HFFc6 (cell line): ENCODE measurements at regions not wholly inside any gene's neighbourhood (a gene's known extent, or its start where the extent isn't known, plus 50 kb on each side); places are given as distances from the start of the nearest gene placed in this dataset.

ENCODE experiments used
- DNase-seq: peaks from one replicate; pipeline ENCODE4 v3.0.0-alpha.2; 2018
- H3K27ac Mint-ChIP-seq: 2 replicates; pipeline ENCODE4 v1.8.0; 2020; ENCODE audit warnings: mild to moderate bottlenecking, mixed read lengths
- H3K27me3 Mint-ChIP-seq: 2 replicates; pipeline ENCODE4 v1.8.0; 2021; ENCODE audit warnings: mild to moderate bottlenecking, moderate library complexity, mixed read lengths; ENCODE audit not compliant: insufficient read depth
- H3K36me3 Mint-ChIP-seq: 2 replicates; pipeline ENCODE4 v1.8.0; 2021; ENCODE audit warnings: low read depth, mixed read lengths
- H3K4me1 Mint-ChIP-seq: 2 replicates; pipeline ENCODE4 v1.8.0; 2020; ENCODE audit warnings: low read depth, mixed read lengths
- H3K4me3 Mint-ChIP-seq: 2 replicates; pipeline ENCODE4 v1.8.0; 2020; ENCODE audit warnings: mild to moderate bottlenecking, moderate library complexity, mixed read lengths
- H3K9me3 Mint-ChIP-seq: 2 replicates; pipeline ENCODE4 v1.8.0; 2020; ENCODE audit warnings: mild to moderate bottlenecking, mixed read lengths
- TF ChIP-seq, protein P1 (sequence below): fragments of 200-600 bp; sonication (generic); IDR thresholded peaks from 2 replicates; pipeline ENCODE4 v1.5.0; 2021; ENCODE audit warnings: antibody characterized with exemption, mild to moderate bottlenecking

DNA sequence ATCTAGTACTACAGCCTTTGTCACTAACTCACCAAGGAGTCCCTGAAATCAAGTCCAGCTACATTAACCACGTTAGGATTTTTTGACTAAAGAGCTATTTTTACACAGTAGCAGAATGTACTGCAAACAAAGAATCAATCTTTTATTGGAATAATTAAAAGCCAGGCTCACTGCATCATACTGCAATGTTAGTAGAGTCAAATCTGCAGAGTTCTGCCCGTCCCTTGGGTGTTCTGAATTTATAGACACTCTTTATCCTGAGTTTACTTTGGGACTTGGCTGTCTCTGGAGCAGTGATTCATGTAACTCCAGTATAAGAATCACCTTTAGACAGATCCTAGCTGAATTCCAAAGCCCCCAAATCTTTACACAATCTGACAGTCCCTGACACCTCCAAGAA lies 127.9 kb upstream of the THSD7B start:
- no peaks in the 10 kb centered on the region for H3K4me1 Mint-ChIP-seq
- TF ChIP-seq, protein P1, sequence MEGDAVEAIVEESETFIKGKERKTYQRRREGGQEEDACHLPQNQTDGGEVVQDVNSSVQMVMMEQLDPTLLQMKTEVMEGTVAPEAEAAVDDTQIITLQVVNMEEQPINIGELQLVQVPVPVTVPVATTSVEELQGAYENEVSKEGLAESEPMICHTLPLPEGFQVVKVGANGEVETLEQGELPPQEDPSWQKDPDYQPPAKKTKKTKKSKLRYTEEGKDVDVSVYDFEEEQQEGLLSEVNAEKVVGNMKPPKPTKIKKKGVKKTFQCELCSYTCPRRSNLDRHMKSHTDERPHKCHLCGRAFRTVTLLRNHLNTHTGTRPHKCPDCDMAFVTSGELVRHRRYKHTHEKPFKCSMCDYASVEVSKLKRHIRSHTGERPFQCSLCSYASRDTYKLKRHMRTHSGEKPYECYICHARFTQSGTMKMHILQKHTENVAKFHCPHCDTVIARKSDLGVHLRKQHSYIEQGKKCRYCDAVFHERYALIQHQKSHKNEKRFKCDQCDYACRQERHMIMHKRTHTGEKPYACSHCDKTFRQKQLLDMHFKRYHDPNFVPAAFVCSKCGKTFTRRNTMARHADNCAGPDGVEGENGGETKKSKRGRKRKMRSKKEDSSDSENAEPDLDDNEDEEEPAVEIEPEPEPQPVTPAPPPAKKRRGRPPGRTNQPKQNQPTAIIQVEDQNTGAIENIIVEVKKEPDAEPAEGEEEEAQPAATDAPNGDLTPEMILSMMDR: no peak
- H3K27ac Mint-ChIP-seq: no peak overlapping the region
- H3K36me3 Mint-ChIP-seq: no peaks in the 10 kb centered on the region
- no peak overlapping the region for H3K4me3 Mint-ChIP-seq
- no peaks in the 10 kb centered on the region for H3K27me3 Mint-ChIP-seq
- no peak for DNase-seq
- peaks cover 64% of the 10 kb centered on the region for H3K9me3 Mint-ChIP-seq

DNA sequence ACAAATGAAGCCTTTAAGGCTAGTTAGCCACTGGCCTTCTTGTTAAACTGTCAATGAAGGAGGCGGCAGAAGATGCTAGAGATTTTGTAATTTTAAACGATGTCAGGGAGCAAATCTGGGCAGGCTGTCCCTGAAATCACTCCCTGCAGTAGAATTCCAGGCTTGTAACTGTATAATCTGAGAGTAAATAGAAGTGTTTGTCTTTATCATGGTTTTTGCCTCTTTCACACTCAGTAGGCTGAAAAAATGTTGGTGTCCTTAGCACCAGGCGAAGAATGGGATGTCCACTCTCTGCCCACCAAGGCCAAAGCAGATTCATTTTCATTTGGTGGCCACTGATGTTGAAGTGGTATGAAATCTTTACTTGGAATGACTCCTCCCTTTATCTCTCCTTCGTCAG lies 136.9 kb upstream of the THSD7B start:
- TF ChIP-seq, protein P1: no peak
- Mint-ChIP-seq H3K27ac (no peak overlapping the region), H3K9me3 (peaks cover 26% of the 10 kb centered on the region), H3K36me3 (no peaks in the 10 kb centered on the region), H3K4me3 (no peak overlapping the region), H3K4me1 (no peaks in the 10 kb centered on the region), H3K27me3 (no peaks in the 10 kb centered on the region)
- DNase-seq: no peak

DNA sequence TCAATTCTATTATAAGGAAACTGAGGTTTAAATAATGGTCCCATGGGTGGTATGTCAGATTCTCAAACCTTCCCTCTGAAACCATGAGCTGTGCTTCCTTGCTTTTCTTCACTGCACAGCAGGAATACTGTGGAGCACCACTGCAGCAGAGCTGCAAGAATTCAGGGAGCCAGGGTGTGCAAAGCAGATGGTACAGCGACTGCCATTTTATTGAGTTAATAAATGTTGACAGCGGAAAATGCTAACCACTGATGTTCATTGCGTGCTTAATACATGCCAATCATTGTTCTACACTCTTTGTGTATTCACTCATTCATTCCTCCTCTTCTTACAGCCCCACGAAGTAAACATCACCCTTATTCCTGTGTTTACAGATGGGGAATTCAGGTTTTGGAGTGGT lies 152.2 kb upstream of the THSD7B start:
- no peak overlapping the region for H3K4me3 Mint-ChIP-seq
- peaks cover under 1% of the 10 kb centered on the region; the same call in 1 of the 2 replicates for H3K27me3 Mint-ChIP-seq
- no peaks in the 10 kb centered on the region for H3K4me1 Mint-ChIP-seq
- no peak for DNase-seq
- H3K9me3 Mint-ChIP-seq: peaks cover 47% of the 10 kb centered on the region
- H3K27ac Mint-ChIP-seq: no peak overlapping the region
- TF ChIP-seq, protein P1: no peak
- no peaks in the 10 kb centered on the region for H3K36me3 Mint-ChIP-seq

DNA sequence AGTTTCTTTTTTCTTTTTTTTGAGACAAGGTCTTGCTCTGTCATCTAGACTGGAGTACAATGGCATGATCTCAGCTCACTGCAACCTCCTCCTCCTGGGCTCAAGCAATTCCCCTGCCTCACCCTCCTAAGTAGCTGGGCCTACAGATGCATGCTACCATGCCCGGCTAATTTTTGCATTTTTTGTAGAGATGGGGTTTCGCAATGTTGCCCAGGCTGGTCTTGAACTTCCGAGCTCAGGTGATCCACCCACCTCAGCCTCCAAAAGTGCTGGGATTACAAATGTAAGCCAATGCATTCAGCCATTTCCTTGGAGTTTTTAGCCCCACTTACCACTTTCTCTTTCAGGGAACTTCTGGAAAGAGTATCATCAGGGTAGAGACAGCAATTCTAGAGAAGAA lies 153.3 kb upstream of the THSD7B start:
- Mint-ChIP-seq H3K27me3 (no peaks in the 10 kb centered on the region), H3K4me3 (no peak overlapping the region), H3K4me1 (no peaks in the 10 kb centered on the region), H3K9me3 (peaks cover 53% of the 10 kb centered on the region), H3K36me3 (no peaks in the 10 kb centered on the region), H3K27ac (no peak overlapping the region)
- TF ChIP-seq, protein P1: no peak
- no peak for DNase-seq

DNA sequence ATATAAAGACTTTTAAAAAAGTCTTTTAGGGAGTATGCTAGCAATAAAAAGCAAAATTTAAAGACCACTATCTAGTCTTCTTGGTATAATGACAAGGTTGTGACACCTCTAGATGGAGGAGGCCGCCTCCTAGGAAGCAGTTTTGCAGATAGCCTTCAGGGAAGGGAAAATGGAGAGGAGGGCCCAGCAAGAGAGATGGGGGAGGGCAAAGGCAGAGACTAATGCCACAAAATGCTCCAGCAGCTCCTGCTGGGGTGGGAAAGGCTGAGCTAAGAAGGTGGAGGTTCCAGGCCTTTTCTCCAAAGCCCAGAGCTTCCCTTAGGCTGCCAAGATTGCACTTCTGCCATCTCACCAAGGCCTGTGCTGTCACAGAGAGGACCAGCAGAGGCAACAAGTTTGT lies 153.9 kb upstream of the THSD7B start:
- Mint-ChIP-seq H3K9me3 (peaks cover 47% of the 10 kb centered on the region), H3K36me3 (no peaks in the 10 kb centered on the region), H3K27ac (no peak overlapping the region), H3K27me3 (no peaks in the 10 kb centered on the region), H3K4me3 (no peak overlapping the region), H3K4me1 (no peaks in the 10 kb centered on the region)
- TF ChIP-seq, protein P1: no peak
- no peak for DNase-seq

DNA sequence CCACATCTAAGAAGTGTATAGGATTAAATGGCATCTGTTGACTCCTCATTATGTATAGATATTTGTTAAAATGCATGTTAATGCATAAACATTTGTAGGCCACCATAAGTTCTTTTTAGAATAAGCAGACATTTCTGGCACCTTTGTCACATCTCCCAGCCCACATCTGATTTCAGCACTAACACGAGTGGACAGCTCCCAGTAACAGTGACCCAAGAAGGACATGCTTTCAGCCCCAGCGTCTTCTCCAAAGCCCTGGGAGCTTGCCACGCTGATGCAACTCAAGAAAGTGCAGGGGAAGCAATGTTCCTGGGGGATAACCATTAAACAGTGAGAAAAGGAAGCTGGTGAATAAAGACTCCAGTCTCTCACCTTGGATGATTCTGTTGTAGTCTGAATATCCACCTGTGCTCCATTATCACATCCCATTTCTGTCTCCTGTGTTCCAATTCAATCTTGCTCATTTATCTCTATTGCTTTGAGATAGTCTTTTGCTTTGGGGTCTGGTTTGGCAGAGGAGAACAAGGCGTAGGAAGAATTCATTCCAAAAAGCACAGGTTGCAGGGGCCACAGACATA lies 182.6 kb upstream of the THSD7B start:
- DNase-seq: no peak
- Mint-ChIP-seq H3K4me1 (no peaks in the 10 kb centered on the region), H3K9me3 (peaks cover 44% of the 10 kb centered on the region), H3K27ac (no peak overlapping the region), H3K27me3 (no peaks in the 10 kb centered on the region; the same call in 1 of the 2 replicates), H3K4me3 (no peak overlapping the region), H3K36me3 (no peaks in the 10 kb centered on the region; the same call in 1 of the 2 replicates)
- TF ChIP-seq, protein P1: no peak
